ENCODE measurements at regions not wholly inside any gene's neighbourhood (a gene's known extent, or its start where the extent isn't known, plus 50 kb on each side); places are given as distances from the start of the nearest gene placed in this dataset.

DNA sequence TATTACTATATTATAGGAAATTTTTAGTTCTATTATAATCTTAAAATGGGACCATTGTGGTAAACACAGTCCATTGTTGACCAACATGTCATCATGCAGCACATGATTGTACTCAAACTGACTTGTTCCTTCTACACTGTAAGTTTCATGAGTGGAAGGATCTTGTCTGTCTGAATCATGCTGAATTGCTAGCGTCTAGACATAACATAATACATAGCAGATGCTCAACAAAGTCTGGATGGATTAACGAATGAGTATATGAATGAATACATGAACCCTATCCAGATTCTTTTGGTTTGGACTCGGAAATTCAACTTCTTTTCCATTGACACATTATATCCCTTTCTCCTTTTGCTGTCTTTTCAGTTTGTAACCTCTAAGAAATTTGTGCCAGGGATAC lies 429.2 kb upstream of the SGCD start:
- H3K27me3 Mint-ChIP-seq, result no peaks in the 10 kb centered on the region
- no peak overlapping the region for H3K4me3 Mint-ChIP-seq
- H3K36me3 Mint-ChIP-seq (ENCODE audit: low read depth), result no peaks in the 10 kb centered on the region
- no peak overlapping the region for H3K27ac Mint-ChIP-seq
- peaks cover 2% of the 10 kb centered on the region for H3K4me1 Mint-ChIP-seq
- H3K9me3 ChIP-seq (ENCODE audit: control insufficient read depth, low read length, poor library complexity, severe bottlenecking), result no peaks in the 10 kb centered on the region
- no peak for DNase-seq
- no peak for ATAC-seq

DNA sequence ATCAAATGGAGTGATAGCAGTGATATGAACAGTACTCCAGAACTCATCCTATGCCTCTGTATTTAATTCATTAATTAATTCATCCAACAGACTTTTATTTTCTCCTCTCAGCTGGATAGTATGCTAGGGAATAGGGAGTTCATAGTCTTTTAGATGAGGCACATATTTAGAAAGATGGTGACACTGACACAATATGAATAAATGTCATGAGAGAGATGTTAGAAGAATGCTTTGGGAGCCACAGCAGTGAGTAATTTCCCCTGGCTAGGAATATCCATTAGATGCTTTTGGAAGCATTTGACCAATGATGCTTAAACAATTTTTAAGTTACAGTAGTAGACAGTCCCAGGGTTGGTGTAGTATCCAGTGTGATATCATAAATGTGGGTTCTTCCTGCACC lies 428.7 kb upstream of the SGCD start:
- no peak overlapping the region for H3K27ac Mint-ChIP-seq
- H3K4me1 Mint-ChIP-seq, result peaks cover 2% of the 10 kb centered on the region
- H3K36me3 Mint-ChIP-seq (ENCODE audit: low read depth), result no peaks in the 10 kb centered on the region
- DNase-seq, result no peak
- ATAC-seq, result no peak
- no peak overlapping the region for H3K4me3 Mint-ChIP-seq
- no peaks in the 10 kb centered on the region for H3K9me3 ChIP-seq (ENCODE audit: control insufficient read depth, low read length, poor library complexity, severe bottlenecking)
- no peaks in the 10 kb centered on the region for H3K27me3 Mint-ChIP-seq

- Mint-ChIP-seq H3K36me3 (ENCODE audit: low read depth) (no peaks in the 10 kb centered on the region), H3K27ac (no peak overlapping the region), H3K27me3 (peaks cover 6% of the 10 kb centered on the region), H3K4me3 (no peak overlapping the region), H3K4me1 (peaks cover 2% of the 10 kb centered on the region)
- no peaks in the 10 kb centered on the region for H3K9me3 ChIP-seq (ENCODE audit: control insufficient read depth, low read length, poor library complexity, severe bottlenecking)
- DNase-seq, result no peak
- ATAC-seq, result no peak
These were observed 423.2 kb upstream of the SGCD start for GRCh38 chr5:155903791-155904190.

DNA sequence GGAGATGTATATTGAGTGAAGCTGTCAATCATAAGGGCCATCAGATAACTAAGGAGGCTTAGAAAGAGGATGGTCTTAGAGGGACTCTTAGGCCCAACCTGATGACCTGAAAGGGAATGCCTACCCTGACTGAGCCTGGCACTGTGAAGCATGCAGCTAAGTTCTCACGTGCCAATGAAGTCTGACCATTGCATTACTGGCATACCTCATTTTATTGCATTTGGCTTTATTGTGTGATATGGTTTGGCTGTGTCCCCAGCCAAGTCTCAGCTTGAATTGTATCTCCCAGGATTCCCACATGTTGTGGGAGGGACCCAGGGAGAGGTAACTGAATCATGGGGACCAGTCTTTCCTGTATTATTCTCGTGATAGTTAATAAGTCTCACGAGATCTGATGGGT lies 421.6 kb upstream of the SGCD start:
- no peaks in the 10 kb centered on the region for H3K9me3 ChIP-seq (ENCODE audit: control insufficient read depth, low read length, poor library complexity, severe bottlenecking)
- Mint-ChIP-seq H3K27me3 (peaks cover 6% of the 10 kb centered on the region), H3K27ac (no peak overlapping the region), H3K36me3 (ENCODE audit: low read depth) (no peaks in the 10 kb centered on the region), H3K4me3 (no peak overlapping the region), H3K4me1 (peaks cover 2% of the 10 kb centered on the region)
- DNase-seq (no peak), ATAC-seq (no peak)

- no peaks in the 10 kb centered on the region for H3K9me3 ChIP-seq (ENCODE audit: control insufficient read depth, low read length, poor library complexity, severe bottlenecking)
- no peak overlapping the region for H3K4me3 Mint-ChIP-seq
- DNase-seq, result no peak
- H3K36me3 Mint-ChIP-seq (ENCODE audit: low read depth), result no peaks in the 10 kb centered on the region
- peaks cover 6% of the 10 kb centered on the region for H3K27me3 Mint-ChIP-seq
- H3K27ac Mint-ChIP-seq, result no peak overlapping the region
- H3K4me1 Mint-ChIP-seq, result peaks cover 2% of the 10 kb centered on the region
- ATAC-seq, result no peak
These were observed 420.9 kb upstream of the SGCD start for GRCh38 chr5:155906046-155906445.

DNA sequence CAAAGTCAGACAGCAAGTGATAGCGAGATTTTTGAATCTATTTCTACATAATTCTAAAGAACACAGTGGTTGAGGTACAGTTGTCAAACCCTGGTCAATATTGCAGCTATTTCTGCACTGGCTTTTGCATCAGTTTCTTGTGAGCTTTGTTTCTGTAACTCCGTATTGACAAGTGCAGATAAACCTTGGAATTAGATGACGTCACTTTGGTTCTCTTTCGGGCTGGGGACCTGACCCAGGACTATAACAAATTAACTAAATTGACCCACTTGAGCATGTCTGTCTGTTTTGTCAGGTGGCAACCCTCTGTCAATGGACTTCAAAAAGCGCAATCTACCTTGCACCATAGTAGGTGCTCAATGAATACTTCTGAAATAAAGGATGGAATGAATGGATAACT lies 418.4 kb upstream of the SGCD start:
- H3K4me3 Mint-ChIP-seq, result no peak overlapping the region
- H3K9me3 ChIP-seq (ENCODE audit: control insufficient read depth, low read length, poor library complexity, severe bottlenecking), result no peaks in the 10 kb centered on the region
- no peak for DNase-seq
- H3K27ac Mint-ChIP-seq, result no peak overlapping the region
- H3K36me3 Mint-ChIP-seq (ENCODE audit: low read depth), result no peaks in the 10 kb centered on the region
- peaks cover 12% of the 10 kb centered on the region for H3K27me3 Mint-ChIP-seq
- ATAC-seq, result no peak
- H3K4me1 Mint-ChIP-seq, result no peaks in the 10 kb centered on the region

DNA sequence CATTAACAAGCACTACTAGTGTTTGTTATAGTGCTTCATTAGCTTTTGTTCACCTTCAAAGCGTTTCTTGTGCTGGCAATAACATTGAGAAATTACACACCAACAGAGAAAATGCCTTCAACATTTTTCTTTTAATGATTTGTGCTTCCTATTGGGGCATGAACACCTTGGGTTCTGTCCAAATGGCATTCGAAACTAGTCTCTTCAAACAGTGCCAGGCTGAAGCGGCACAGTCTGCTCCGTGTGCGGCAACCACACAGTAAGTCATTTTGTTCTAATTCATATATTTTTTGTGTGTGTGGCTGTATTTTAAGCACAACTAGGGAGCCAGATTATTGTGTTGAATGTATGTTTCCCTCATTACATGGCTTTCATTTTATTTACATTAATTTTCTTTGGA lies 414.7 kb upstream of the SGCD start:
- DNase-seq, result no peak
- no peaks in the 10 kb centered on the region for H3K4me1 Mint-ChIP-seq
- H3K27ac Mint-ChIP-seq, result no peak overlapping the region
- no peak overlapping the region for H3K4me3 Mint-ChIP-seq
- H3K27me3 Mint-ChIP-seq, result peaks cover 6% of the 10 kb centered on the region
- no peaks in the 10 kb centered on the region for H3K36me3 Mint-ChIP-seq (ENCODE audit: low read depth)
- H3K9me3 ChIP-seq (ENCODE audit: control insufficient read depth, low read length, poor library complexity, severe bottlenecking), result no peaks in the 10 kb centered on the region
- ATAC-seq, result no peak

DNA sequence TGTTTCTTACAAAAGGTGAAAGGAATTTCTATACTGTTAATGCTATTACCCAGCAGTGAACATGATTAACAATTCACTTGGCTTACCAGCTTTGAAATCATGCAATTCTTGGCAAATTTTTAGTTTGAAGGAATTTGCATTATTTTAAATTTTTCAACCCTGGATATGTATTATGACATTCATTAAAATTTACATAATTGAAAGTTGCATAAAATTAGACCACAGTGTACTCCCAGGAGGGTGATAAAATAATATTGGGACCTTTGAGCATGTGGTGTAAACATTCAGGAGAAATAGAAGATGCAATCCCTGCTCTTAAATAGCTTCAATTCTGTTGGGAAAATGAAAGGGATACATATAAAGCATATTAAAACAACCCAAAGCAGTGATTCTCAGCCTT lies 412.2 kb upstream of the SGCD start:
- no peak for DNase-seq
- Mint-ChIP-seq H3K27ac (no peak overlapping the region), H3K36me3 (ENCODE audit: low read depth) (no peaks in the 10 kb centered on the region), H3K27me3 (peaks cover 6% of the 10 kb centered on the region), H3K4me3 (no peak overlapping the region), H3K4me1 (no peaks in the 10 kb centered on the region)
- no peak for ATAC-seq
- H3K9me3 ChIP-seq (ENCODE audit: control insufficient read depth, low read length, poor library complexity, severe bottlenecking), result no peaks in the 10 kb centered on the region

- no peak for DNase-seq
- no peak for ATAC-seq
- Mint-ChIP-seq H3K4me1 (no peaks in the 10 kb centered on the region), H3K36me3 (ENCODE audit: low read depth) (no peaks in the 10 kb centered on the region), H3K27ac (no peak overlapping the region), H3K4me3 (no peak overlapping the region), H3K27me3 (peaks cover 6% of the 10 kb centered on the region)
- no peaks in the 10 kb centered on the region for H3K9me3 ChIP-seq (ENCODE audit: control insufficient read depth, low read length, poor library complexity, severe bottlenecking)
These were observed 411.4 kb upstream of the SGCD start for GRCh38 chr5:155915601-155916000.

DNA sequence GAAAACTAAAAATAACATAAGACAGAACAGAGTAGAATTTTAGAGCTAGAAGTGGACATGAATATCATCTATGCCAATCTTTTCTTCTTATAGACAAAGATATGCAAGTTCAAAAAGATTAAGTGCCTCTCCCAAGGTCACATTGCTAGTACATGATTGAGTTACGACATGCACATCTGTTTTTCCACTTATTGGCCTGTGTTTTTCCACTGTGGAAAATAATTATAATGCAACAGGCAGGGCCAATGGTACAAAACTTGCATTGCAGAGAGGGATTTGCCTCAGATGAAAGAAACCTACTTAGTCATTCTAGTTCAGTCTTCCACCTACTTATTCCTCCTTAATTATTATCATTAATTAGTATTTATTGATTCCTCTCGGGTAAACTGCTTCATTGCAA lies 407.8 kb upstream of the SGCD start:
- no peaks in the 10 kb centered on the region for H3K27me3 Mint-ChIP-seq
- no peaks in the 10 kb centered on the region for H3K4me1 Mint-ChIP-seq
- H3K27ac Mint-ChIP-seq, result no peak overlapping the region
- ATAC-seq, result no peak
- DNase-seq, result no peak
- H3K4me3 Mint-ChIP-seq, result no peak overlapping the region
- no peaks in the 10 kb centered on the region for H3K9me3 ChIP-seq (ENCODE audit: control insufficient read depth, low read length, poor library complexity, severe bottlenecking)
- H3K36me3 Mint-ChIP-seq (ENCODE audit: low read depth), result no peaks in the 10 kb centered on the region

- no peaks in the 10 kb centered on the region for H3K36me3 Mint-ChIP-seq (ENCODE audit: low read depth)
- no peak overlapping the region for H3K27ac Mint-ChIP-seq
- no peaks in the 10 kb centered on the region for H3K9me3 ChIP-seq (ENCODE audit: control insufficient read depth, low read length, poor library complexity, severe bottlenecking)
- no peaks in the 10 kb centered on the region for H3K27me3 Mint-ChIP-seq
- no peak overlapping the region for H3K4me3 Mint-ChIP-seq
- ATAC-seq (no peak), DNase-seq (no peak)
- no peaks in the 10 kb centered on the region for H3K4me1 Mint-ChIP-seq
These were observed 407.2 kb upstream of the SGCD start for GRCh38 chr5:155919725-155920124.

- no peaks in the 10 kb centered on the region for H3K27me3 Mint-ChIP-seq
- no peaks in the 10 kb centered on the region for H3K36me3 Mint-ChIP-seq (ENCODE audit: low read depth)
- no peak overlapping the region for H3K27ac Mint-ChIP-seq
- ATAC-seq (no peak), DNase-seq (no peak)
- H3K9me3 ChIP-seq (ENCODE audit: control insufficient read depth, low read length, poor library complexity, severe bottlenecking), result no peaks in the 10 kb centered on the region
- no peaks in the 10 kb centered on the region for H3K4me1 Mint-ChIP-seq
- no peak overlapping the region for H3K4me3 Mint-ChIP-seq
These were observed 405.3 kb upstream of the SGCD start for GRCh38 chr5:155921621-155922020.

DNA sequence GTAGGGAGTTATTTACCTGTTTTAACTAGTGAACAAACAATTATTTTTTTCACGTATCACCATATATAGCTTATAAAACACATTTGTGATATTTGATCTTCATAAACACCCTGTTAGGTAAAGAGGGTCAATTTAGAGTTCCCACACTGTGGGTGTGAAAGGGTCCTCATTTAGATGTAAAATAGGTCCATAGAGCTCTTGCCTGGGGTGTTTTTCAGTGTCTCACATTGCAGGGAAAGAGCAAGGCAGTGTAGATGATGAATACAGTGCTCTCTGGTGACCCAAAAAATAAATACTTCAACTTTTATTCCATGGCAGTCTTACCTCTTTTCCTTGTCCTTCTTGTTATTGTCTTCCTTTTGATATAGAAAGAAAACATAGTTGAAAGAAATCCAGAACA lies 403.2 kb upstream of the SGCD start:
- Mint-ChIP-seq H3K4me3 (no peak overlapping the region), H3K27ac (no peak overlapping the region), H3K4me1 (no peaks in the 10 kb centered on the region), H3K36me3 (ENCODE audit: low read depth) (no peaks in the 10 kb centered on the region), H3K27me3 (no peaks in the 10 kb centered on the region)
- DNase-seq, result no peak
- no peaks in the 10 kb centered on the region for H3K9me3 ChIP-seq (ENCODE audit: control insufficient read depth, low read length, poor library complexity, severe bottlenecking)
- no peak for ATAC-seq

GRCh38 chr5:155926031-155926430 lies 400.9 kb upstream of the SGCD start:
- Mint-ChIP-seq H3K27me3 (no peaks in the 10 kb centered on the region), H3K27ac (no peak overlapping the region), H3K36me3 (ENCODE audit: low read depth) (no peaks in the 10 kb centered on the region), H3K4me1 (no peaks in the 10 kb centered on the region), H3K4me3 (no peak overlapping the region)
- H3K9me3 ChIP-seq (ENCODE audit: control insufficient read depth, low read length, poor library complexity, severe bottlenecking), result no peaks in the 10 kb centered on the region
- ATAC-seq (no peak), DNase-seq (no peak)

DNA sequence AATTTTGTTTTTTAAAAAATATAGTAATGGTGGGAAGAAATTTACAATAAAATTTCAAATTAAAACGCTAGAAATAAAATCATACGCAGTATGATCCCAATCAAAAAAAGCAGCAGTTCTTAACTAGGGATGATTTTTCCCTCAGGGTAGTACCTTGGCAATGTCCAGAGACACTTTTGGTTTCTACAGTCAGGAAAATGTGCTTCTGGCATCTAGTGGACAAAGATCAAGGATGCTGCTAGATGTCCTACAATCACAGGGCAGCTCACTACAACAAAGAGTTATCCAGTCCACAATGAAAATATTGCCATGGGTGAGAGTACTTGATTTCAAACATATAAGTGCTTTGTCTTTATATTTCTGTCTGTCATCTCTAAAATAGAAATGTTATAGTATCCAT lies 400.2 kb upstream of the SGCD start:
- Mint-ChIP-seq H3K36me3 (ENCODE audit: low read depth) (no peaks in the 10 kb centered on the region), H3K4me1 (no peaks in the 10 kb centered on the region), H3K27ac (no peak overlapping the region), H3K4me3 (no peak overlapping the region), H3K27me3 (no peaks in the 10 kb centered on the region)
- H3K9me3 ChIP-seq (ENCODE audit: control insufficient read depth, low read length, poor library complexity, severe bottlenecking), result no peaks in the 10 kb centered on the region
- no peak for DNase-seq
- ATAC-seq, result no peak
